Effector memory CD8-positive, alpha-beta T cell (primary cell): ENCODE measurements at regions not wholly inside any gene's neighbourhood (a gene's known extent, or its start where the extent isn't known, plus 50 kb on each side); places are given as distances from the start of the nearest gene placed in this dataset.
"Not testable (repeated sequence)": the region's sequence is repeated elsewhere in the genome, so short reads cannot be mapped to it uniquely, and the experiment has no call there.

Source experiments
- ATAC-seq: fragments of 150-1000 bp; cut with Tn5 transposase; replicated peaks from 2 replicates; pipeline ENCODE4 v1.10.0; 2021; ENCODE audit warnings: mild to moderate bottlenecking, moderate library complexity
- DNase-seq, 3 experiments: peaks; one replicate each; pipeline ENCODE4 v3.0.0; 2021
- H3K27ac Mint-ChIP-seq, 2 donors: one replicate each; pipeline ENCODE4 v1.8.0; 2022; ENCODE audit warnings: mild to moderate bottlenecking in 2 of 2, mixed read lengths in 2 of 2, moderate library complexity in 2 of 2
- H3K27me3 Mint-ChIP-seq, 2 donors: one replicate each; pipeline ENCODE4 v1.8.0; 2022; ENCODE audit warnings: mixed read lengths in 2 of 2
- H3K36me3 Mint-ChIP-seq: one replicate; pipeline ENCODE4 v1.8.0; 2022; ENCODE audit warnings: mild to moderate bottlenecking, moderate library complexity, mixed read lengths; ENCODE audit not compliant: insufficient read depth
- H3K4me1 Mint-ChIP-seq, 2 donors: one replicate each; pipeline ENCODE4 v1.8.0; 2022; ENCODE audit warnings: low read depth in 2 of 2, mixed read lengths in 2 of 2
- H3K4me3 Mint-ChIP-seq, 2 donors: one replicate each; pipeline ENCODE4 v1.8.0; 2022; ENCODE audit warnings: mild to moderate bottlenecking in 2 of 2, mixed read lengths in 2 of 2, moderate library complexity in 2 of 2
- H3K9me3 Mint-ChIP-seq, 2 donors: one replicate each; pipeline ENCODE4 v1.8.0; 2022; ENCODE audit warnings: mixed read lengths in 2 of 2

- H3K4me3 Mint-ChIP-seq, H3K27me3 Mint-ChIP-seq, H3K9me3 Mint-ChIP-seq, DNase-seq, H3K27ac Mint-ChIP-seq, H3K4me1 Mint-ChIP-seq, ATAC-seq, H3K36me3 Mint-ChIP-seq: not testable (repeated sequence)
Observed at GRCh38 chr9:65566018-65566417, 109.7 kb upstream of the ZNG1E start.

- ATAC-seq, H3K4me3 Mint-ChIP-seq, H3K36me3 Mint-ChIP-seq, DNase-seq, H3K4me1 Mint-ChIP-seq, H3K27me3 Mint-ChIP-seq, H3K9me3 Mint-ChIP-seq, H3K27ac Mint-ChIP-seq: not testable (repeated sequence)
Observed at GRCh38 chr9:65519018-65519417, 156.7 kb upstream of the ZNG1E start.

DNA sequence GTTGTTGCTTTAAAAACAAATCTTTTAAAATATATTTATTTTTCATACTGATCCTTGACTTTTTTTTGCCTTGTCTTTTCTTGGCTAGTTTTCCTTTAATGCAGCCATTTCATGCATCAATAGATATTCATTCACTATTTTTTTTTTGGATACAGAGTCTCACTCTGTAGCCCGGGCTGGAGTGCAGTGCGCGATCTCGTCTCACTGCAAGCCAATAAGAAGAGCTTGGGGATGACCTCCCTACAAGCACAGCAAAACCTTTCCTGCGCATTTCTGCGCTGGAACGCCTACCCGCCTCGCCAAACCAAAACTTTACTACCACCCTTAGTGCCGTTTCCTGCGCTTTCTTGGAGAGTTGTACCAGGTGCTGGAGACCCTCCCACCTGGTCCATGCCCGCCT, 161.3 kb upstream of the ZNG1E start:
- H3K4me1 Mint-ChIP-seq, H3K9me3 Mint-ChIP-seq, H3K4me3 Mint-ChIP-seq, H3K36me3 Mint-ChIP-seq, H3K27me3 Mint-ChIP-seq, ATAC-seq, H3K27ac Mint-ChIP-seq, DNase-seq: not testable (repeated sequence)

DNA sequence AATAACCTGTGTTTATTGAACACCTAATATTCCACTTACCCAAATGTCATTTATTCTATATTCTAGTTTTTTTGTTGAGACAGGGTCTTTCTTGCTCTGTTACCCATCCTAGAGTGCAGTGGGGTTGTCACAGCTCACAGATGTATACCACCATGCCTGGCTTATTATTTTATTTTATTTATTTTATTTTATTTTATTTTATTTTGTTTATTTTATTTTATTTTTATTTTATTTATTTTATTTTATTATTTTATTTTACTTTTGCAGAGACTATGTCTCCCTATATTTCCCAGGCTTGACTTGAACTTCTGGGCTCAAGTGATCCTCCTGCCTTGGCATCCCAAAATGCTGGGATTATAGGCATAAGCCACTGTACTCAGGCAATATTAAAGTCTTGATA, 167.8 kb upstream of the ZNG1E start:
- not testable (repeated sequence) for H3K36me3 Mint-ChIP-seq, H3K27me3 Mint-ChIP-seq, ATAC-seq, H3K9me3 Mint-ChIP-seq, DNase-seq, H3K27ac Mint-ChIP-seq, H3K4me1 Mint-ChIP-seq, H3K4me3 Mint-ChIP-seq

GRCh38 chr9:65504686-65505085, 171.0 kb upstream of the ZNG1E start:
- not testable (repeated sequence) for H3K36me3 Mint-ChIP-seq, ATAC-seq, H3K4me3 Mint-ChIP-seq, H3K27ac Mint-ChIP-seq, H3K27me3 Mint-ChIP-seq, H3K9me3 Mint-ChIP-seq, H3K4me1 Mint-ChIP-seq, DNase-seq

DNA sequence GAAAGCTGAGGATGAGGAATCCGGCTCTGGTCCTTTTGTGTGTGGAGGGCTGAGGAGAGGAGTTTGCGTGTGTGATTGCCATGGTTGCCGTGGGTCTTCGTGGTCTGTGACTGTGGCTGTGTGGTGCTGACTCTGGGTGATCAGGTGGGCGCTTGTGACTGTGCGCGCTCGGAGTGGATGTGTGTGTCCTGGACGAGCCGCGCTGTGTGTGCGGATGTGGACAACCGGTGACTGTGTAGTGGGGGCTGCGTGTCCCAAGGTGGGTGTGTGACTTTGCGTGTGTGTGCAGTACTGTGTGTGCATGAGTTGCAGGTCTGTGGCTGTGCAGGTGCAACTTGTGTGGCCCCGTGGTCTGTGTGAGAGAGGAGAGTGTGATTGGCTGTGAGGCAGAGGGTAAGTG, 172.0 kb upstream of the ZNG1E start:
- H3K4me1 Mint-ChIP-seq, H3K4me3 Mint-ChIP-seq, H3K27ac Mint-ChIP-seq, H3K9me3 Mint-ChIP-seq, H3K36me3 Mint-ChIP-seq, ATAC-seq, DNase-seq, H3K27me3 Mint-ChIP-seq: not testable (repeated sequence)

DNA sequence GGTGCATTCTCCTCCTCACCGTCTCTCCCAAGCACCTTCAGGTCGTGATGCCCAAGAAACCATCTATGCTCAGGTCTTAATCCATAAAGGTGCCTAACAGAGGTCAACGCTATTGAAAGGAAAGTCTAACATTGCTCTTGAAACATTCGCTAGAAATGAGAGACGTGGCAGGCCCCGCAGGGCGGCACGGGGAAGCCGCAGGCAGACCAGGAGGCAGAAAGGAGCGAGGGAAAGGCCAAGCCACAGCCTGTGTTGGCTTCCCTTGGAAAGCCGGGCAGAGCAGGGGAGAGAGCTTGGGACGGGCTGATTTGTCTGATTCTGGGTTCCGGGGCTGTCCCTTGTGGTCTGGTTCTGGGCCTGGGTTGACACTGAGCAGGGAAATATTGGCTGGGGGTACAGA, 192.8 kb upstream of the ZNG1E start:
- not testable (repeated sequence) for DNase-seq, H3K4me1 Mint-ChIP-seq, H3K36me3 Mint-ChIP-seq, H3K27ac Mint-ChIP-seq, H3K9me3 Mint-ChIP-seq, H3K27me3 Mint-ChIP-seq, ATAC-seq, H3K4me3 Mint-ChIP-seq

DNA sequence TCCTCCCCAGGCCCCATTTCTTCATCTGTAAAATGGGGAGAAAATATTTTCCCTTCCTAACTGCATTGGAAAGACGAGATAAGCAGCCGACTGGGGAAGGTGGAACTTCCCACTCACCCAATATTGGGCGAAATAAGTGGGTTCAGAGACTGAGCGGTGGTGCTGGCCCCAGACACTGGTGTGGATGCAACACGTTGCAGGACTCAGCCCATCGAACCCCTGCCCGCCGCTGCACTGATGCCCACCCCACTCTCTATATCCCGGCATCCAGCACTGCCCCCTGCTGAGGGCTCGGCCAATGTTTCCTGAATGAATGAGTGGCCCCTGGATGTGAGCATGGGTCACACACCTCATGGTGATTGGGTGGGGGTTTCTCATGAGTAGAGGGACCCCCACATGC, 194.4 kb upstream of the ZNG1E start:
- not testable (repeated sequence) for H3K27me3 Mint-ChIP-seq, H3K9me3 Mint-ChIP-seq, ATAC-seq, DNase-seq, H3K36me3 Mint-ChIP-seq, H3K4me3 Mint-ChIP-seq, H3K27ac Mint-ChIP-seq, H3K4me1 Mint-ChIP-seq

- H3K9me3 Mint-ChIP-seq, ATAC-seq, H3K4me3 Mint-ChIP-seq, DNase-seq, H3K27me3 Mint-ChIP-seq, H3K27ac Mint-ChIP-seq, H3K36me3 Mint-ChIP-seq, H3K4me1 Mint-ChIP-seq: not testable (repeated sequence)
Observed at GRCh38 chr9:65474891-65475290, 189.9 kb upstream of the FOXD4L5 start.

DNA sequence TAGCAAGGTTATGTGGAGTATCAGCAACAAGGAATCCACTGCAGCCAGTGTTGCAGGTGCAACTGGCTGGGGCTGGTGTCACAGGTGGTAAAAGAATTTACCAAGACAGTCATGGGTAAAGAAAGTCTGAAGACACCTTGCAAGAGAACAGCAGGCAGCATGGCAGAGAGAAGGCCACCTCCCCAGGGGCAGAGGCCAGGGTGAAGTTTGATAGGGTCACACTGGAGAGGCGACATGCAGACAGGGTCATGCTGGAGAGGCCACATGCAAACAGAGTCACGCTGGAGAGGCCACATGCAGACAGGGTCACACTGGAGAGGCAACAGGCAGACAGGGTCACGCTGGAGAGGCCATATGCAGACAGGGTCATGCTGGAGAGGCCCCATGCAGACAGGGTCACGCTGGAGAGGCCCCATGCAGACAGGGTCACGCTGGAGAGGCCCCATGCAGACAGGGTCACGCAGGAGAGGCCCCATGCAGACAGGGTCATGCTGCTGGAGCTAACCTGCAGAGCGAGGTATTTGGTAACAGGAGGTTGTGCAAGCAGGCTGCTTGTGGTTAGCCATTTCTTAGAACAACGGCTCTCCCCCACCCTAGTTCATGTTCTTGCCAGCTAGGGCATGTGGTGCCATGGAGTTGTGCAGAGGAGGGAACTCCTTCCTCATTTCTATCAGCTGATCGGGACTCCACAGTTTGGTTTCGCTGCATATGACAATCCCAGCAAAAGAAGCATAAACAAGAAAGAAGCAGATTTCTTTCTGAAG, 188.2 kb upstream of the FOXD4L5 start:
- not testable (repeated sequence) for H3K4me3 Mint-ChIP-seq, H3K4me1 Mint-ChIP-seq, H3K36me3 Mint-ChIP-seq, H3K27ac Mint-ChIP-seq, ATAC-seq, H3K9me3 Mint-ChIP-seq, DNase-seq, H3K27me3 Mint-ChIP-seq

DNA sequence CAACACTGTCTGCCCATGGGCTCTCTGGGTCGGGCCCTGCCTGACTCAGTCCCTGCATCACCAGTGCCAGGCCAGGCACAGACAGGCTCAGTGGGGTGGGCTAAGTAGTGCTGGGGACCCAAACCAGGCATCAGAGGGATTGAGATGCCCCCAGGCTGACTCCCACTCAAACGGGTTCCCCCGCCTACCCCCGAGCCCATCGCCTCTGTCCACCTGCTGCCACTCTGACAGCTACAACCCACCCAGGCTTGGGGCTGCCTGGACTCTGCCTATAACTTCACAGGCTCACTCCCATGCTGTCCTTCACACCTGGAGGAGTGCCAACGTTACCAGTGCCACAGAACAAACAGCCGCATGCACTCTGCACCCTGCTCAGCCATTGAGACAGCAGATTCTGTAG, 186.1 kb upstream of the FOXD4L5 start:
- not testable (repeated sequence) for H3K4me3 Mint-ChIP-seq, H3K27ac Mint-ChIP-seq, ATAC-seq, H3K4me1 Mint-ChIP-seq, H3K9me3 Mint-ChIP-seq, H3K36me3 Mint-ChIP-seq, H3K27me3 Mint-ChIP-seq, DNase-seq

DNA sequence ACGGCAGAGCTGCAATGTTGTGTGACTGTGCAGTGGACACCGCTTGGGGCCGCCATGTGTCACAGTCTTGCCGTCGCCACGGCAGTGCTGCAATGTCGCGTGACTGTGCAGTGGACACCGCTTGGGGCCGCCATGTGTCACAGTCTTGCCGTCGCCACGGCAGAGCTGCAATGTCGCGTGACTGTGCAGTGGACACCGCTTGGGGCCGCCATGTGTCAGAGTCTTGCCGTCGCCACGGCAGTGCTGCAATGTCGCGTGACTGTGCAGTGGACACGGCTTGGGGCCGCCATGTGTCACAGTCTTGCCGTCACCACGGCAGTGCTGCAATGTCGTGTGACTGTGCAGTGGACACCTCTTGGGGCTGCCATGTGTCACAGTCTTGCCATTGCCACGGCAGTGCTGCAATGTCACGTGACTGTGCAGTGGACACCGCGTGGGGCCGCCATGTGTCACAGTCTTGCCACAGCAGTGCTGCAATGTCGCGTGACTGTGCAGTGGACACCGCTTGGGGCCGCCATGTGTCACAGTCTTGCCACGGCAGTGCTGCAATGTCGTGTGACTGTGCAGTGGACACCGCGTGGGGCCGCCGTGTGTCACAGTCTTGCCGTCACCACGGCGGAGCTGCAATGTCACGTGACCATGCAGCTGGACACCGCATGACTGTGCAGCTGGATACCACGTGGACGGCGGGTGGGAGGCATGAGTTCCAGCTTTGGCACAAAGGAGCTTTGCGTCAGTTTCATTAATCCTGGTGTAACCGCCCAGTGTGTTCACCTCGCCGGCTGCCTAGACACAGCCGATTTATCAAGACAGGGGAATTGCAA, 182.1 kb upstream of the FOXD4L5 start:
- H3K4me3 Mint-ChIP-seq, H3K27me3 Mint-ChIP-seq, ATAC-seq, H3K36me3 Mint-ChIP-seq, DNase-seq, H3K4me1 Mint-ChIP-seq, H3K27ac Mint-ChIP-seq: not testable (repeated sequence)
- peaks cover 20 to 26% of the 10 kb centered on the region in 2 donors for H3K9me3 Mint-ChIP-seq

GRCh38 chr9:65465246-65465895, 180.4 kb upstream of the FOXD4L5 start:
- H3K4me1 Mint-ChIP-seq, H3K4me3 Mint-ChIP-seq, DNase-seq, ATAC-seq, H3K36me3 Mint-ChIP-seq, H3K27ac Mint-ChIP-seq, H3K27me3 Mint-ChIP-seq: not testable (repeated sequence)
- peaks cover 22 to 26% of the 10 kb centered on the region in 2 donors for H3K9me3 Mint-ChIP-seq

DNA sequence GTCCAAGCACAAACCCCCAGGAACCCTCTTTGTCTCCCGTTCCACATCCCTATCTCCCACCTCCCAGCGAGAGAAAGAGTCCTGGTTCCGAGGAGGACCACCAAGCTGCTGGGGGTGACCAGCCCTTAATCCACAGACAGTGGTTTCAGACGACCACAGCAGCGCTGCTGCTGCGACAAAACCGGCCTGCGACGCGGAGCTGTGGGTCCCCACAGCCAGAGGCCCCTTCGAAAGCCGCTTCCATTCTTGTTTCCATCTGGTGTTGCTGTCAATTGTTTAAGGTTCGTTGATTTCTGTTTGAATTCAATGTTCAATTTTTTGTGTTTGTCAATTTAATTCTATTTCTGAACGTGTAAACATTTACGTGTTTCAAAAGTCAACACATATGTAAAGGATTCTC, 177.5 kb upstream of the FOXD4L5 start:
- peaks cover 21 to 26% of the 10 kb centered on the region in 2 donors for H3K9me3 Mint-ChIP-seq
- H3K27ac Mint-ChIP-seq, ATAC-seq, H3K4me3 Mint-ChIP-seq, H3K4me1 Mint-ChIP-seq, DNase-seq, H3K27me3 Mint-ChIP-seq, H3K36me3 Mint-ChIP-seq: not testable (repeated sequence)
